LNCAP (cell line): ENCODE measurements at regions not wholly inside any gene's neighbourhood (a gene's known extent, or its start where the extent isn't known, plus 50 kb on each side); places are given as distances from the start of the nearest gene placed in this dataset.

Source experiments
- TF ChIP-seq, protein P1 (sequence below): fragments of 450-650 bp; IDR thresholded peaks from 2 replicates; pipeline ENCODE4 v1.5.1; 2017; ENCODE audit warnings: mild to moderate bottlenecking

- TF ChIP-seq, protein P1, sequence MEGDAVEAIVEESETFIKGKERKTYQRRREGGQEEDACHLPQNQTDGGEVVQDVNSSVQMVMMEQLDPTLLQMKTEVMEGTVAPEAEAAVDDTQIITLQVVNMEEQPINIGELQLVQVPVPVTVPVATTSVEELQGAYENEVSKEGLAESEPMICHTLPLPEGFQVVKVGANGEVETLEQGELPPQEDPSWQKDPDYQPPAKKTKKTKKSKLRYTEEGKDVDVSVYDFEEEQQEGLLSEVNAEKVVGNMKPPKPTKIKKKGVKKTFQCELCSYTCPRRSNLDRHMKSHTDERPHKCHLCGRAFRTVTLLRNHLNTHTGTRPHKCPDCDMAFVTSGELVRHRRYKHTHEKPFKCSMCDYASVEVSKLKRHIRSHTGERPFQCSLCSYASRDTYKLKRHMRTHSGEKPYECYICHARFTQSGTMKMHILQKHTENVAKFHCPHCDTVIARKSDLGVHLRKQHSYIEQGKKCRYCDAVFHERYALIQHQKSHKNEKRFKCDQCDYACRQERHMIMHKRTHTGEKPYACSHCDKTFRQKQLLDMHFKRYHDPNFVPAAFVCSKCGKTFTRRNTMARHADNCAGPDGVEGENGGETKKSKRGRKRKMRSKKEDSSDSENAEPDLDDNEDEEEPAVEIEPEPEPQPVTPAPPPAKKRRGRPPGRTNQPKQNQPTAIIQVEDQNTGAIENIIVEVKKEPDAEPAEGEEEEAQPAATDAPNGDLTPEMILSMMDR: no peak
These were observed 162.5 kb upstream of the STMND1 start for GRCh38 chr6:16939351-16939750.

- TF ChIP-seq, protein P1: no peak
These were observed 165.0 kb upstream of the STMND1 start for GRCh38 chr6:16936893-16937292.

GRCh38 chr6:16933961-16934360 lies 167.9 kb upstream of the STMND1 start:
- TF ChIP-seq, protein P1: no peak

DNA sequence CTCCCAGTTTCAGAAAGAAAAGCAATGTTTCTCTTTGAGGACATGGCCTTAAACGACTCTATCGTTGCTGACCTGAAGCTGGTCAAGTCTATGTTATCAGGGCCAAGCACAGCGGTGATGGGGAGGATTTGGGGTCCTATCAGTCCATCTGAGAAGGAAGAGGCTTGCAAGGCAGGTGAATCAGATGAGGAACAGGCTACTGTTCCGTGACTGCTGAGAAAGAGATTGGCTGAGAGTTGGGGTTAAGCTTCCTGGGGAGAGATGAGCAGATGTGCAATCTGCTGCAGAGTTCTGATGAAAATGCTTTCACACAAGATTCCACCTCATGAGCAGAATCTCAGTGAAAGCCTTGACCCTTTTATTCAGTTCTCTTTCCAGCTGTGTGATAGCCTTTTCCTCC lies 168.3 kb upstream of the STMND1 start:
- TF ChIP-seq, protein P1: no peak

DNA sequence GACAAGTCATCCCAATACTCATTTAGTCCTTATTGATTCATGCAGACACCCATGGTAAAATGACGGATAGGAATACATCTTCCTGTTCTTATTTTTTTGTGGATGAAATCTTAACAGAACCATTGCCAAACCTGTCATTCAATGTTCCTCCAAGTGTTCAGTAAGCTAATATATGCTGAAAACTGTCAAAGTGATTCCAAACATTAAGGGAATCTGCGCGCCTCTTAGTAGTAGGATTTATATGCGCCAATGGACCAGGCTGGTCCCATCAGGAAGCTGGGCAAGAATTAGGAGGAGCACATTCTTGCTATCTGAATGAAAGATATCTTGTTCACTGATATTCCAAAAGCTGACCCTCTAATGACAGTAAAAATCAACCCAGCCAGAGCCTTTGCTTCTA lies 168.9 kb upstream of the STMND1 start:
- TF ChIP-seq, protein P1: no peak

DNA sequence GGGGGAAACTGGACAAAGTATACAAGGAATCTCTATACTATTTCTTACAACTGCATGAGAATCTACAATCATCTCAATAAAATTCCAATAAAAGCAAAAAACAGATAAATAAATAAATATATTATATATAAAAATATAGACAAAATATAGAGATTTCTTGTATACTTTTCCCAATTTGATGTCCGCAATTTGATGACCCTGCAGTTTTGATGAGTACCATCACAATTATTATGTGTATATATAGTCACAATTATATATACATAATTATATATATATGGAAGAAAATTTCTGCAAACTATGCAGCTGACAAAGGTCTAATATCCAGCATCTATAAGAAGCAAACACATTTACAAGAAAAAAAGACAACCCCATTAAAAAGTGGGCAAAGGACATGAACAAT lies 169.2 kb upstream of the ATXN1 start:
- TF ChIP-seq, protein P1: no peak

- TF ChIP-seq, protein P1: no peak
These were observed 168.5 kb upstream of the ATXN1 start for GRCh38 chr6:16929809-16930208.

DNA sequence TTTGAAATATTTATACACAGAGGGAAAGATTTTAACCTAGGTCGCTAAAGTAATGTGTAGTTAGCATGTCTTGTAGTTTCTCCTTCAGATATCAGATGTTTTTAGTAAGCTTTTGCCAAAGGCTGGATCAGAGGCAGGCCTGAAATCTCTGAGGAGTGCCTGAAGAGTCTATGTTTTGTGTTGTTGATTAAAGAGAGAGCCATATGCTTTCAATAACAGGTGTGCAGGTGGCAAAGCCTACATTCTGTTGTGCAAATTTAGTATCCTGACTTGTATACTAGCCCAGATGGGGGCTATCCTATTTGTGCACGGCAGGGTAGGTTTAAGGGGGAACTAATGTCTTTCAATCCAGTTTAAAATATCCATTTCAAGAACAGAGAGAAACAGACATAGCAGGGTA lies 167.1 kb upstream of the ATXN1 start:
- TF ChIP-seq, protein P1: no peak
